ENCODE measurements at regions not wholly inside any gene's neighbourhood (a gene's known extent, or its start where the extent isn't known, plus 50 kb on each side); places are given as distances from the start of the nearest gene placed in this dataset.
"Not testable (repeated sequence)": the region's sequence is repeated elsewhere in the genome, so short reads cannot be mapped to it uniquely, and the experiment has no call there.

GRCh38 chr3:607480-607879 lies 410.9 kb downstream of the CHL1 start:
- not testable (repeated sequence) for H3K9ac ChIP-seq (ENCODE audit: low read length); H3K27ac ChIP-seq (ENCODE audit: low read depth, low read length); H3K27me3 ChIP-seq (ENCODE audit: control insufficient read depth, insufficient read depth, low read length); H3K4me1 ChIP-seq (ENCODE audit: control insufficient read depth, insufficient read depth, low read length); H3K36me3 ChIP-seq (ENCODE audit: control insufficient read depth, insufficient read depth, low read length); H3K4me3 ChIP-seq (ENCODE audit: low read length)

GRCh38 chr3:621714-622113 lies 425.2 kb downstream of the CHL1 start:
- Histone ChIP-seq H3K4me3 (ENCODE audit: low read length) (no peak overlapping the region), H3K4me1 (ENCODE audit: control insufficient read depth, insufficient read depth, low read length) (no peaks in the 10 kb centered on the region), H3K27me3 (ENCODE audit: control insufficient read depth, insufficient read depth, low read length) (no peaks in the 10 kb centered on the region), H3K36me3 (ENCODE audit: control insufficient read depth, insufficient read depth, low read length) (no peaks in the 10 kb centered on the region), H3K27ac (ENCODE audit: low read depth, low read length) (no peak overlapping the region), H3K9ac (ENCODE audit: low read length) (no peak overlapping the region)

- Histone ChIP-seq H3K27me3 (ENCODE audit: control insufficient read depth, insufficient read depth, low read length) (no peaks in the 10 kb centered on the region), H3K9ac (ENCODE audit: low read length) (no peak overlapping the region), H3K4me1 (ENCODE audit: control insufficient read depth, insufficient read depth, low read length) (no peaks in the 10 kb centered on the region), H3K27ac (ENCODE audit: low read depth, low read length) (no peak overlapping the region), H3K4me3 (ENCODE audit: low read length) (no peak overlapping the region), H3K36me3 (ENCODE audit: control insufficient read depth, insufficient read depth, low read length) (no peaks in the 10 kb centered on the region)
Measured at GRCh38 chr3:622314-622713, 425.8 kb downstream of the CHL1 start.

- Histone ChIP-seq H3K4me1 (ENCODE audit: control insufficient read depth, insufficient read depth, low read length) (no peaks in the 10 kb centered on the region), H3K36me3 (ENCODE audit: control insufficient read depth, insufficient read depth, low read length) (no peaks in the 10 kb centered on the region), H3K27ac (ENCODE audit: low read depth, low read length) (no peak overlapping the region), H3K9ac (ENCODE audit: low read length) (no peak overlapping the region), H3K27me3 (ENCODE audit: control insufficient read depth, insufficient read depth, low read length) (no peaks in the 10 kb centered on the region), H3K4me3 (ENCODE audit: low read length) (no peak overlapping the region)
Measured at GRCh38 chr3:623914-624545, 427.5 kb downstream of the CHL1 start.

- Histone ChIP-seq H3K4me3 (ENCODE audit: low read length) (no peak overlapping the region), H3K36me3 (ENCODE audit: control insufficient read depth, insufficient read depth, low read length) (no peaks in the 10 kb centered on the region), H3K4me1 (ENCODE audit: control insufficient read depth, insufficient read depth, low read length) (no peaks in the 10 kb centered on the region), H3K27ac (ENCODE audit: low read depth, low read length) (no peak overlapping the region), H3K9ac (ENCODE audit: low read length) (no peak overlapping the region), H3K27me3 (ENCODE audit: control insufficient read depth, insufficient read depth, low read length) (no peaks in the 10 kb centered on the region)
Measured at GRCh38 chr3:632571-633170, 436.1 kb downstream of the CHL1 start.

- Histone ChIP-seq H3K4me1 (ENCODE audit: control insufficient read depth, insufficient read depth, low read length) (no peaks in the 10 kb centered on the region), H3K27ac (ENCODE audit: low read depth, low read length) (no peak overlapping the region), H3K36me3 (ENCODE audit: control insufficient read depth, insufficient read depth, low read length) (no peaks in the 10 kb centered on the region), H3K27me3 (ENCODE audit: control insufficient read depth, insufficient read depth, low read length) (no peaks in the 10 kb centered on the region), H3K4me3 (ENCODE audit: low read length) (no peak overlapping the region), H3K9ac (ENCODE audit: low read length) (no peak overlapping the region)
Measured at GRCh38 chr3:634511-634910, 437.9 kb downstream of the CHL1 start.

GRCh38 chr3:635393-635792 lies 438.8 kb downstream of the CHL1 start:
- H3K9ac ChIP-seq (ENCODE audit: low read length) = no peak overlapping the region
- H3K4me3 ChIP-seq (ENCODE audit: low read length) = no peak overlapping the region
- no peaks in the 10 kb centered on the region for H3K4me1 ChIP-seq (ENCODE audit: control insufficient read depth, insufficient read depth, low read length)
- no peaks in the 10 kb centered on the region for H3K27me3 ChIP-seq (ENCODE audit: control insufficient read depth, insufficient read depth, low read length)
- no peak overlapping the region for H3K27ac ChIP-seq (ENCODE audit: low read depth, low read length)
- no peaks in the 10 kb centered on the region for H3K36me3 ChIP-seq (ENCODE audit: control insufficient read depth, insufficient read depth, low read length)

GRCh38 chr3:643376-643775 lies 446.8 kb downstream of the CHL1 start:
- no peak overlapping the region for H3K4me3 ChIP-seq (ENCODE audit: low read length)
- no peaks in the 10 kb centered on the region for H3K36me3 ChIP-seq (ENCODE audit: control insufficient read depth, insufficient read depth, low read length)
- no peak overlapping the region for H3K9ac ChIP-seq (ENCODE audit: low read length)
- no peaks in the 10 kb centered on the region for H3K4me1 ChIP-seq (ENCODE audit: control insufficient read depth, insufficient read depth, low read length)
- no peak overlapping the region for H3K27ac ChIP-seq (ENCODE audit: low read depth, low read length)
- no peaks in the 10 kb centered on the region for H3K27me3 ChIP-seq (ENCODE audit: control insufficient read depth, insufficient read depth, low read length)

- Histone ChIP-seq H3K9ac (ENCODE audit: low read length) (no peak overlapping the region), H3K4me1 (ENCODE audit: control insufficient read depth, insufficient read depth, low read length) (no peaks in the 10 kb centered on the region)
Measured at GRCh38 chr3:655824-656223, 437.0 kb upstream of the CNTN6 start.

GRCh38 chr3:661356-661755 lies 431.5 kb upstream of the CNTN6 start:
- no peaks in the 10 kb centered on the region for H3K4me1 ChIP-seq (ENCODE audit: control insufficient read depth, insufficient read depth, low read length)
- no peak overlapping the region for H3K9ac ChIP-seq (ENCODE audit: low read length)
- H3K36me3 ChIP-seq (ENCODE audit: control insufficient read depth, insufficient read depth, low read length) = no peaks in the 10 kb centered on the region
- no peak overlapping the region for H3K27ac ChIP-seq (ENCODE audit: low read depth, low read length)
- H3K27me3 ChIP-seq (ENCODE audit: control insufficient read depth, insufficient read depth, low read length) = no peaks in the 10 kb centered on the region
- no peak overlapping the region for H3K4me3 ChIP-seq (ENCODE audit: low read length)

More at GRCh38 chr3:655824-656223, 437.0 kb upstream of the CNTN6 start:
- Histone ChIP-seq H3K27me3 (ENCODE audit: control insufficient read depth, insufficient read depth, low read length) (no peaks in the 10 kb centered on the region), H3K27ac (ENCODE audit: low read depth, low read length) (no peak overlapping the region), H3K4me3 (ENCODE audit: low read length) (no peak overlapping the region), H3K36me3 (ENCODE audit: control insufficient read depth, insufficient read depth, low read length) (no peaks in the 10 kb centered on the region)

GRCh38 chr3:674116-674515 lies 418.7 kb upstream of the CNTN6 start:
- Histone ChIP-seq H3K36me3 (ENCODE audit: control insufficient read depth, insufficient read depth, low read length) (no peaks in the 10 kb centered on the region), H3K27me3 (ENCODE audit: control insufficient read depth, insufficient read depth, low read length) (no peaks in the 10 kb centered on the region), H3K27ac (ENCODE audit: low read depth, low read length) (no peak overlapping the region), H3K9ac (ENCODE audit: low read length) (no peak overlapping the region), H3K4me3 (ENCODE audit: low read length) (no peak overlapping the region), H3K4me1 (ENCODE audit: control insufficient read depth, insufficient read depth, low read length) (no peaks in the 10 kb centered on the region)

GRCh38 chr3:675846-676245 lies 417.0 kb upstream of the CNTN6 start:
- Histone ChIP-seq H3K9ac (ENCODE audit: low read length) (no peak overlapping the region), H3K4me1 (ENCODE audit: control insufficient read depth, insufficient read depth, low read length) (no peaks in the 10 kb centered on the region), H3K27me3 (ENCODE audit: control insufficient read depth, insufficient read depth, low read length) (no peaks in the 10 kb centered on the region), H3K4me3 (ENCODE audit: low read length) (no peak overlapping the region), H3K36me3 (ENCODE audit: control insufficient read depth, insufficient read depth, low read length) (no peaks in the 10 kb centered on the region), H3K27ac (ENCODE audit: low read depth, low read length) (no peak overlapping the region)

GRCh38 chr3:683770-684169 lies 409.1 kb upstream of the CNTN6 start:
- H3K36me3 ChIP-seq (ENCODE audit: control insufficient read depth, insufficient read depth, low read length) = no peaks in the 10 kb centered on the region
- H3K27me3 ChIP-seq (ENCODE audit: control insufficient read depth, insufficient read depth, low read length) = no peaks in the 10 kb centered on the region
- no peak overlapping the region for H3K4me3 ChIP-seq (ENCODE audit: low read length)
- no peak overlapping the region for H3K9ac ChIP-seq (ENCODE audit: low read length)
- no peak overlapping the region for H3K27ac ChIP-seq (ENCODE audit: low read depth, low read length)
- no peaks in the 10 kb centered on the region for H3K4me1 ChIP-seq (ENCODE audit: control insufficient read depth, insufficient read depth, low read length)
